GM12878 (cell line): ENCODE measurements at regions not wholly inside any gene's neighbourhood (a gene's known extent, or its start where the extent isn't known, plus 50 kb on each side); places are given as distances from the start of the nearest gene placed in this dataset.

Experiments used
- ATAC-seq: fragments of 200-7000 bp; cut with Tn5 transposase; 3 replicates; pipeline ENCODE4 v1.9.1; 2020; ENCODE audit warnings: mild to moderate bottlenecking, moderate library complexity
- BruUV-seq: library from RNA; stranded (reverse); fragments of 400-500 nt; replicated peaks from 2 replicates; lab custom pipeline; 2021; lab: Mats Ljungman, UMichigan
- CTCF ChIA-PET: fragments of 300-600 bp; sonication (Branson Sonifier 250); formaldehyde crosslinking; extraction: SDS; loops from one replicate; lab custom pipeline; 2021; ENCODE audit warnings: inconsistent platforms; lab: Yijun Ruan, JAX
- POLR2A ChIA-PET: fragments of 350-600 bp; formaldehyde crosslinking; extraction: SDS; loops from one replicate; lab custom pipeline; 2021; ENCODE audit warnings: inconsistent platforms; lab: Charles Lee
- RAD21 ChIA-PET: fragments of 300-600 bp; sonication (Branson Sonifier 250); formaldehyde crosslinking; loops from one replicate; lab custom pipeline; 2023; ENCODE audit warnings: antibody characterized with exemption; ENCODE audit not compliant: unreplicated experiment; lab: Charles Lee
- SMC1A ChIA-PET: fragments of 300-600 bp; sonication (Branson Sonifier 250); formaldehyde crosslinking; loops from one replicate; lab custom pipeline; 2023; ENCODE audit not compliant: unreplicated experiment, uncharacterized antibody; lab: Charles Lee
- DNase-seq: peaks from one replicate; pipeline ENCODE4 v3.0.0-alpha.2; 2011; ENCODE audit warnings: low read depth, low spot score
- FAIRE-seq: peaks from 3 replicates; lab custom pipeline; 2011; peaks lifted over from hg19 to GRCh38; lab: Jason Lieb, UNC
- H2AFZ ChIP-seq: 2 replicates; pipeline ENCODE4 v1.6.0; 2011; ENCODE audit warnings: low read depth, low read length, control low read depth; ENCODE audit not compliant: control insufficient read depth
- H3K27ac ChIP-seq: 2 replicates; pipeline ENCODE4 v1.5.1; 2011; ENCODE audit warnings: control low read depth; ENCODE audit not compliant: control insufficient read depth, insufficient read depth
- H3K27me3 ChIP-seq, 2 experiments: replicated peaks in 1 of 2; 2 replicates each; pipeline versions ENCODE4 v1.6.0 to v1.6.1; 2011; ENCODE audit warnings: low read length in 1 of 2; ENCODE audit not compliant: control insufficient read depth in 2 of 2, insufficient read depth in 2 of 2
- H3K36me3 ChIP-seq, 2 experiments: 2 replicates each; pipeline ENCODE4 v1.5.1; 2011; ENCODE audit warnings: low read length in 1 of 2; ENCODE audit not compliant: control insufficient read depth in 2 of 2, insufficient read depth in 2 of 2
- H3K4me1 ChIP-seq: 2 replicates; pipeline ENCODE4 v1.6.1; 2011; ENCODE audit warnings: mild to moderate bottlenecking, low read length, moderate library complexity, mixed read lengths; ENCODE audit not compliant: control insufficient read depth, insufficient read depth
- H3K4me2 ChIP-seq: 2 replicates; pipeline ENCODE4 v1.6.0; 2011; ENCODE audit warnings: control low read depth; ENCODE audit not compliant: control insufficient read depth, insufficient read depth
- H3K4me3 ChIP-seq: fragments of 200-600 bp; sonication (generic); 2 replicates; pipeline ENCODE4 v1.5.1; 2016
- H3K79me2 ChIP-seq: 2 replicates; pipeline ENCODE4 v1.6.0; 2011; ENCODE audit warnings: low read length; ENCODE audit not compliant: control insufficient read depth, insufficient read depth
- H3K9ac ChIP-seq: 2 replicates; pipeline ENCODE4 v1.8.0; 2011; ENCODE audit warnings: low read length, control low read depth, mixed read lengths; ENCODE audit not compliant: control insufficient read depth, insufficient read depth
- H3K9me3 ChIP-seq: replicated peaks from 3 replicates; pipeline ENCODE4 v1.5.1; 2011; ENCODE audit warnings: mild to moderate bottlenecking, low read length; ENCODE audit not compliant: control insufficient read depth, insufficient read depth
- H4K20me1 ChIP-seq: 2 replicates; pipeline ENCODE4 v1.6.0; 2011; ENCODE audit not compliant: control insufficient read depth, insufficient read depth
- CEBPZ ChIP-seq: fragments of 150-350 bp; IDR thresholded peaks from 2 replicates; pipeline ENCODE4 v1.6.1; 2016; ENCODE audit warnings: low read depth, low read length
- CTCF ChIP-seq, 3 experiments: IDR thresholded peaks in 2 of 3; conservative IDR thresholded peaks in 1 of 3; 2 replicates each; pipeline ENCODE4 v1.5.1; 2011; ENCODE audit warnings: low read depth in 3 of 3, low read length in 3 of 3, mild to moderate bottlenecking in 3 of 3, control low read depth in 2 of 3, moderate library complexity in 2 of 3, inconsistent platforms in 1 of 3, mixed read lengths in 1 of 3; ENCODE audit not compliant: control insufficient read depth in 2 of 3, insufficient read depth in 1 of 3; ENCODE audit errors: extremely low read depth in 1 of 3
- EGR1 ChIP-seq, 2 experiments: IDR thresholded peaks; 1 replicate in 1 of 2; 2 replicates in 1 of 2; pipeline ENCODE4 v1.6.1; 2011 to 2012; ENCODE audit warnings: low read depth in 2 of 2, low read length in 2 of 2, borderline replicate concordance in 1 of 2, mild to moderate bottlenecking in 1 of 2, moderate library complexity in 1 of 2
- ETV6 ChIP-seq, 2 experiments: fragments of 450-650 bp in 1 of 2; IDR thresholded peaks in 1 of 2; conservative IDR thresholded peaks in 1 of 2; 2 replicates each; pipeline ENCODE4 v1.6.1; 2014; ENCODE audit warnings: antibody characterized with exemption in 1 of 2, borderline replicate concordance in 1 of 2, low read depth in 1 of 2, mild to moderate bottlenecking in 1 of 2, moderate library complexity in 1 of 2
- MXI1 ChIP-seq: fragments of 150-350 bp; IDR thresholded peaks from 2 replicates; pipeline ENCODE4 v1.6.1; 2011; ENCODE audit warnings: low read depth, mild to moderate bottlenecking, inconsistent platforms, low read length, improper control_type of control experiment
- NBN ChIP-seq: fragments of 450-650 bp; IDR thresholded peaks from 2 replicates; pipeline ENCODE4 v1.6.1; 2016
- RELA ChIP-seq: fragments of 450-650 bp; IDR thresholded peaks from 2 replicates; pipeline ENCODE4 v1.8.0; 2014; ENCODE audit warnings: borderline replicate concordance; ENCODE audit not compliant: partially characterized antibody
- STAT1 ChIP-seq: fragments of 450-650 bp; conservative IDR thresholded peaks from 2 replicates; pipeline ENCODE4 v1.6.1; 2014; ENCODE audit warnings: antibody characterized with exemption, mild to moderate bottlenecking
- TAF1 ChIP-seq: IDR thresholded peaks from 2 replicates; pipeline ENCODE4 v1.6.1; 2011; ENCODE audit warnings: mild to moderate bottlenecking, low read depth, low read length, borderline replicate concordance
- ZBTB33 ChIP-seq: fragments of 450-650 bp; IDR thresholded peaks from 2 replicates; pipeline ENCODE4 v1.6.1; 2017; ENCODE audit warnings: mild to moderate bottlenecking
- WGBS: methylation state at CpG from one replicate; pipeline ENCODE4 v1.1.6; 2016; ENCODE audit warnings: low lambda C conversion rate; ENCODE audit not compliant: insufficient replicate concordance, insufficient coverage; ENCODE audit errors: missing lambda C conversion rate; 5-methylcytosine and 5-hydroxymethylcytosine counted together
- in situ Hi-C: fragments of 300-500 bp; cut with MboI; formaldehyde crosslinking; loops from 9 replicates; pipeline ENCODE4 v1.14.3; 2018; ENCODE audit warnings: mixed read lengths
- intact Hi-C: fragments of 100-400 bp; cut with micrococcal nuclease; formaldehyde crosslinking; loops from one replicate; pipeline ENCODE4 v1.14.2; 2022; ENCODE audit not compliant: unreplicated experiment
- TF ChIP-seq, protein P1 (sequence below): fragments of 450-650 bp; IDR thresholded peaks from 2 replicates; pipeline ENCODE4 v1.6.1; 2017; ENCODE audit warnings: mild to moderate bottlenecking, low read depth, inconsistent platforms; ENCODE audit not compliant: poor library complexity, severe bottlenecking

GRCh38 chr12:82209533-82209932 is 148.7 kb downstream of the CCDC59 start:
- CTCF ChIA-PET: no interaction called here
- FAIRE-seq (no peak), ATAC-seq (no peak), DNase-seq (no peak)
- WGBS: 58% methylated on average over 9 of the region's 9 CpGs
- POLR2A ChIA-PET: no interaction called here
- Histone ChIP-seq H3K27me3 (no peaks in the 10 kb centered on the region), H3K36me3 (no peaks in the 10 kb centered on the region), H3K79me2 (no peaks in the 10 kb centered on the region), H3K9ac (no peak overlapping the region), H3K4me3 (no peak overlapping the region), H3K4me2 (no peak overlapping the region), H3K27ac (no peak overlapping the region), H2AFZ (no peak overlapping the region), H3K4me1 (no peaks in the 10 kb centered on the region), H4K20me1 (no peaks in the 10 kb centered on the region), H3K9me3 (no peaks in the 10 kb centered on the region)
- SMC1A ChIA-PET: no interaction called here
- BruUV-seq: no TSS peak
- intact Hi-C loops: no loop called here
- RAD21 ChIA-PET: no interaction called here
- in situ Hi-C loops: no loop called here
- TF ChIP-seq NBN: no peak
- TF ChIP-seq ETV6 (conservative IDR thresholded peaks at IDR 0.05 in 1 of 2, IDR thresholded peaks at IDR 0.05 in 1 of 2; ENCODE audit: borderline replicate concordance in 1 of 2, low read depth in 1 of 2): no peak
- TF ChIP-seq ZBTB33: no peak
- TF ChIP-seq RELA: no peak
- no peak for TF ChIP-seq MXI1
- no peak for TF ChIP-seq CTCF (IDR thresholded peaks at IDR 0.05 in 2 of 3, conservative IDR thresholded peaks at IDR 0.05 in 1 of 3; ENCODE audit: control insufficient read depth in 2 of 3, extremely low read depth in 1 of 3, insufficient read depth in 1 of 3, low read depth in 3 of 3, low read length in 3 of 3)
- TF ChIP-seq CEBPZ: no peak
- TF ChIP-seq, protein P1, sequence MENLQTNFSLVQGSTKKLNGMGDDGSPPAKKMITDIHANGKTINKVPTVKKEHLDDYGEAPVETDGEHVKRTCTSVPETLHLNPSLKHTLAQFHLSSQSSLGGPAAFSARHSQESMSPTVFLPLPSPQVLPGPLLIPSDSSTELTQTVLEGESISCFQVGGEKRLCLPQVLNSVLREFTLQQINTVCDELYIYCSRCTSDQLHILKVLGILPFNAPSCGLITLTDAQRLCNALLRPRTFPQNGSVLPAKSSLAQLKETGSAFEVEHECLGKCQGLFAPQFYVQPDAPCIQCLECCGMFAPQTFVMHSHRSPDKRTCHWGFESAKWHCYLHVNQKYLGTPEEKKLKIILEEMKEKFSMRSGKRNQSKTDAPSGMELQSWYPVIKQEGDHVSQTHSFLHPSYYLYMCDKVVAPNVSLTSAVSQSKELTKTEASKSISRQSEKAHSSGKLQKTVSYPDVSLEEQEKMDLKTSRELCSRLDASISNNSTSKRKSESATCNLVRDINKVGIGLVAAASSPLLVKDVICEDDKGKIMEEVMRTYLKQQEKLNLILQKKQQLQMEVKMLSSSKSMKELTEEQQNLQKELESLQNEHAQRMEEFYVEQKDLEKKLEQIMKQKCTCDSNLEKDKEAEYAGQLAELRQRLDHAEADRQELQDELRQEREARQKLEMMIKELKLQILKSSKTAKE: no peak
- TF ChIP-seq STAT1: no peak
- no peak for TF ChIP-seq EGR1 (IDR thresholded peaks at IDR 0.05; ENCODE audit: borderline replicate concordance in 1 of 2, low read depth in 2 of 2, low read length in 2 of 2)
- no peak for TF ChIP-seq TAF1
